ENCODE measurements at regions not wholly inside any gene's neighbourhood (a gene's known extent, or its start where the extent isn't known, plus 50 kb on each side); places are given as distances from the start of the nearest gene placed in this dataset.

DNA sequence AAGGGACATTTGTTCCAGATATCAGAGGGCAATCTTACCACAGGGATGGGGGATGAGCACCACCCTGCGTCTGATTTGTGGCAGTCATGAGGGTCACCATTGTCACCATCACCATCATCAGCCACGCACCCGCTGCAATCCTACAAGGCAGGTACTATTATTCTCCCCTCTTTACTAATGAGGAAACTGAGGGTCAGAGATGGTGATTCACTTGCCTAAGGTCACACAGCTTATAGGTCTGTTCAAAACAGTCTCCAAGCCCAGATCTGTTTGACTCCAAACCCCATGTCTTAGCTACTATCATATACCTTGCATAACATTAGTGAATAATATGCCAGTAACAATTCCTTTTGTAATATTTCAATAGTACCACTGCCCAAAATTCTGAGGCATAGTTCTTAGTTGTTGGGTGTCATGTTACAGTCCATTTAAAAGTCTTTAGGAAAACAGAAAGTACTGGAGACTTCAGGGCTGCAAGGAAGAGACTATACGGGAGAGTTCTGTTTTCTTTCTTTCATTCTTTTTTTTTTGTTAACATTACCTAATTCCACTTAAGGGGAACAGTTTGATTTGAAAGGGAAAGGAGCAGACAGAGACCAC lies 166.4 kb downstream of the C16orf95 start:
- TF ChIP-seq, protein P1, sequence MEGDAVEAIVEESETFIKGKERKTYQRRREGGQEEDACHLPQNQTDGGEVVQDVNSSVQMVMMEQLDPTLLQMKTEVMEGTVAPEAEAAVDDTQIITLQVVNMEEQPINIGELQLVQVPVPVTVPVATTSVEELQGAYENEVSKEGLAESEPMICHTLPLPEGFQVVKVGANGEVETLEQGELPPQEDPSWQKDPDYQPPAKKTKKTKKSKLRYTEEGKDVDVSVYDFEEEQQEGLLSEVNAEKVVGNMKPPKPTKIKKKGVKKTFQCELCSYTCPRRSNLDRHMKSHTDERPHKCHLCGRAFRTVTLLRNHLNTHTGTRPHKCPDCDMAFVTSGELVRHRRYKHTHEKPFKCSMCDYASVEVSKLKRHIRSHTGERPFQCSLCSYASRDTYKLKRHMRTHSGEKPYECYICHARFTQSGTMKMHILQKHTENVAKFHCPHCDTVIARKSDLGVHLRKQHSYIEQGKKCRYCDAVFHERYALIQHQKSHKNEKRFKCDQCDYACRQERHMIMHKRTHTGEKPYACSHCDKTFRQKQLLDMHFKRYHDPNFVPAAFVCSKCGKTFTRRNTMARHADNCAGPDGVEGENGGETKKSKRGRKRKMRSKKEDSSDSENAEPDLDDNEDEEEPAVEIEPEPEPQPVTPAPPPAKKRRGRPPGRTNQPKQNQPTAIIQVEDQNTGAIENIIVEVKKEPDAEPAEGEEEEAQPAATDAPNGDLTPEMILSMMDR (IDR thresholded peaks at IDR 0.05), result no peak
- no peak for TF ChIP-seq EP300 (IDR thresholded peaks at IDR 0.05)

All from ovary (tissue), 3 donors.